ENCODE measurements at regions not wholly inside any gene's neighbourhood (a gene's known extent, or its start where the extent isn't known, plus 50 kb on each side); places are given as distances from the start of the nearest gene placed in this dataset.

DNA sequence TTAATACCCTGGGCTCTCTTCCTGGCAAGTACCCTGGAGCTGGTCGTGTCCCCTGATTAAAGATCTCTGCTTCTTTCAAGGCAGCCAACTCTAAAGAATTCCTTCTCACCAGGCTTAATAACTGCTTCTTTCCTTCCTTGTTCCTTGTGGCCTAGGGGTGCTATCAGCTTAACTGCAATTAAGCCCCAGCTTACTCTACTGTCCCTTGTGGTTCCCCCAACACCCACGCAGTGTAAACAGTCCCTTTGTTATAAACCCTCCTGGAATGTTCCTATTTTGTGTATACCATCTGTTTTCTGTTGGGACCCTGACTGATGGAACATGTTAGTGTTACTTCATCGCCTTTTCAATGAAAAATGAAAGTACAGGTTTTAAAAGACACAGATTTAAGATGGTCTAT, 126.4 kb upstream of the KIRREL3 start:
- Histone ChIP-seq H4K20me1 (ENCODE audit: insufficient read depth, low read length) (no peaks in the 10 kb centered on the region), H3K4me2 (ENCODE audit: low read length) (no peak overlapping the region), H2AFZ (ENCODE audit: low read depth, low read length) (no peak overlapping the region), H3K27me3 (ENCODE audit: insufficient read depth, low read length) (no peaks in the 10 kb centered on the region), H3K27ac (ENCODE audit: low read depth, low read length) (no peak overlapping the region), H3K4me3 (ENCODE audit: insufficient read depth, low read depth, low read length) (no peak overlapping the region), H3K79me2 (ENCODE audit: insufficient read depth, low read length) (no peaks in the 10 kb centered on the region), H3K9me3 (ENCODE audit: insufficient read depth, low read depth, low read length) (no peaks in the 10 kb centered on the region), H3K36me3 (ENCODE audit: insufficient read depth, low read length) (no peaks in the 10 kb centered on the region), H3K9ac (ENCODE audit: low read length) (no peak overlapping the region), H3K4me1 (ENCODE audit: insufficient read depth, low read length) (no peaks in the 10 kb centered on the region)
- TF ChIP-seq CTCF (IDR thresholded peaks at IDR 0.05; ENCODE audit: insufficient read depth, low read depth, low read length) (no peak), EZH2 (IDR thresholded peaks at IDR 0.05; ENCODE audit: insufficient read depth, low read length) (no peak)
- Mint-ChIP-seq H3K4me3 (ENCODE audit: unreplicated experiment) (no peak overlapping the region), H3K36me3 (ENCODE audit: low read depth, unreplicated experiment) (no peaks in the 10 kb centered on the region), H3K4me1 (ENCODE audit: low read depth, unreplicated experiment) (peaks cover 2% of the 10 kb centered on the region), H3K27ac (ENCODE audit: unreplicated experiment) (no peak overlapping the region), H3K27me3 (ENCODE audit: low read depth, unreplicated experiment) (no peaks in the 10 kb centered on the region), H3K9me3 (ENCODE audit: unreplicated experiment) (peaks cover 3% of the 10 kb centered on the region)
- DNase-seq (ENCODE audit: low read depth) (no peak), FAIRE-seq (no peak)

DNA sequence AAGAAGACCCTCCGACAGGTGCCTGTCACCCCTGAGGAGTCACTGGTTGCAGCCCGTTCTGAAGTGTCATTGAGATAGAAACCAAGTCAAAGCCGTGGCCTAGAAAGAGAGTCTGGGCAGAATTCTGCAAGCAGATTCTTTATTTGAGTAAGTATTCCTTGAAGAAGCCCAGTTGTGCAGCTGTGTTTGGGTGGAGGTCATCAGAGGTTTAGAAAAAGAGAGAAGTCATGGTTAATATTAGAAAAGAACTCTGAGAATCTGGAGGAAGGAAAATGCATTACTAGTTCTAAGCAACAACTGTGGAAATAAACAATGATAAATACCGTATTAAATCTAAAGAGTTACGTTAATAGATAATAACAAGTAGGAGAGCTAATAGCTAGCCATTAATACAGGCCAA, 118.8 kb upstream of the KIRREL3 start:
- Histone ChIP-seq H3K79me2 (ENCODE audit: insufficient read depth, low read length) (no peaks in the 10 kb centered on the region), H3K4me2 (ENCODE audit: low read length) (no peak overlapping the region), H3K9ac (ENCODE audit: low read length) (no peak overlapping the region), H3K36me3 (ENCODE audit: insufficient read depth, low read length) (no peaks in the 10 kb centered on the region), H3K27me3 (ENCODE audit: insufficient read depth, low read length) (no peaks in the 10 kb centered on the region), H3K4me3 (ENCODE audit: insufficient read depth, low read depth, low read length) (no peak overlapping the region), H3K9me3 (ENCODE audit: insufficient read depth, low read depth, low read length) (no peaks in the 10 kb centered on the region), H4K20me1 (ENCODE audit: insufficient read depth, low read length) (no peaks in the 10 kb centered on the region), H3K27ac (ENCODE audit: low read depth, low read length) (no peak overlapping the region), H3K4me1 (ENCODE audit: insufficient read depth, low read length) (no peaks in the 10 kb centered on the region), H2AFZ (ENCODE audit: low read depth, low read length) (no peak overlapping the region)
- Mint-ChIP-seq H3K4me1 (ENCODE audit: low read depth, unreplicated experiment) (no peaks in the 10 kb centered on the region), H3K27ac (ENCODE audit: unreplicated experiment) (no peak overlapping the region), H3K27me3 (ENCODE audit: low read depth, unreplicated experiment) (no peaks in the 10 kb centered on the region), H3K4me3 (ENCODE audit: unreplicated experiment) (no peak overlapping the region), H3K36me3 (ENCODE audit: low read depth, unreplicated experiment) (no peaks in the 10 kb centered on the region), H3K9me3 (ENCODE audit: unreplicated experiment) (peaks cover 3% of the 10 kb centered on the region)
- FAIRE-seq = no peak
- TF ChIP-seq CTCF (IDR thresholded peaks at IDR 0.05; ENCODE audit: insufficient read depth, low read depth, low read length) = no peak
- TF ChIP-seq EZH2 (IDR thresholded peaks at IDR 0.05; ENCODE audit: insufficient read depth, low read length) = no peak
- DNase-seq (ENCODE audit: low read depth) = no peak

DNA sequence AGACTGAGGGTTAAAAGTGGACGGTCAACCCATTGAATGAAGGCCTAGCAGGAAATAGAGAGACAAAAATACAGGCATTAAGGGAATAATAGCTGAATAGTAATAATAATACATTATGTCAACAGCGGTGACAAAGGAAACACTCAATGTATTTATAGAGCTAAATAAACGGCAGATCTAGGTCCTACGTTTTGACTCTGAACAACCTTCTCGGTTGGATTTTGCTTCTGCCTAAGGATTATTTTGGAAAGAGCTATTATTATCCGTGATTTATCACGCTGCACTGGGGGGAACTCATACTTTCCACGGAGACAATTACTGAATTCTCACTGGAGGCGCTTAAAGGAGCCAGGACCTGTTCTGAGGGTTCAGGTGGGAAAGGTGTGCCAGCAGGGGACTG, 118.2 kb upstream of the KIRREL3 start:
- Histone ChIP-seq H3K36me3 (ENCODE audit: insufficient read depth, low read length) (no peaks in the 10 kb centered on the region), H3K4me3 (ENCODE audit: insufficient read depth, low read depth, low read length) (no peak overlapping the region), H3K4me2 (ENCODE audit: low read length) (no peak overlapping the region), H3K27ac (ENCODE audit: low read depth, low read length) (no peak overlapping the region), H3K27me3 (ENCODE audit: insufficient read depth, low read length) (no peaks in the 10 kb centered on the region), H2AFZ (ENCODE audit: low read depth, low read length) (no peak overlapping the region), H4K20me1 (ENCODE audit: insufficient read depth, low read length) (no peaks in the 10 kb centered on the region), H3K9ac (ENCODE audit: low read length) (no peak overlapping the region), H3K9me3 (ENCODE audit: insufficient read depth, low read depth, low read length) (no peaks in the 10 kb centered on the region), H3K79me2 (ENCODE audit: insufficient read depth, low read length) (no peaks in the 10 kb centered on the region), H3K4me1 (ENCODE audit: insufficient read depth, low read length) (no peaks in the 10 kb centered on the region)
- no peak for FAIRE-seq
- TF ChIP-seq EZH2 (IDR thresholded peaks at IDR 0.05; ENCODE audit: insufficient read depth, low read length) = no peak
- no peak for TF ChIP-seq CTCF (IDR thresholded peaks at IDR 0.05; ENCODE audit: insufficient read depth, low read depth, low read length)
- Mint-ChIP-seq H3K4me1 (ENCODE audit: low read depth, unreplicated experiment) (no peaks in the 10 kb centered on the region), H3K27ac (ENCODE audit: unreplicated experiment) (no peak overlapping the region), H3K9me3 (ENCODE audit: unreplicated experiment) (peaks cover 3% of the 10 kb centered on the region), H3K4me3 (ENCODE audit: unreplicated experiment) (no peak overlapping the region), H3K27me3 (ENCODE audit: low read depth, unreplicated experiment) (no peaks in the 10 kb centered on the region), H3K36me3 (ENCODE audit: low read depth, unreplicated experiment) (no peaks in the 10 kb centered on the region)
- DNase-seq (ENCODE audit: low read depth) = no peak

All from astrocyte (in vitro differentiated cells and primary cell).